CD14-positive monocyte (primary cell): ENCODE measurements at regions not wholly inside any gene's neighbourhood (a gene's known extent, or its start where the extent isn't known, plus 50 kb on each side); places are given as distances from the start of the nearest gene placed in this dataset.

Source experiments
- DNase-seq, 3 donors: peaks; one replicate each; pipeline ENCODE4 v3.0.0-alpha.2; 2011 to 2022
- H2AFZ ChIP-seq: 2 replicates; pipeline ENCODE4 v1.6.0; 2012; ENCODE audit warnings: mild to moderate bottlenecking, low read depth, low read length, inconsistent platforms; ENCODE audit not compliant: insufficient read depth, poor library complexity, severe bottlenecking
- H3K27ac ChIP-seq, 2 donors: 1 replicate in 1 of 2; 2 replicates in 1 of 2; pipeline ENCODE4 v1.5.1; 2012 to 2013; ENCODE audit warnings: low read length in 2 of 2, control low read depth in 1 of 2, inconsistent platforms in 1 of 2, low read depth in 1 of 2, mild to moderate bottlenecking in 1 of 2
- H3K27me3 ChIP-seq, 2 donors: one replicate each; pipeline versions ENCODE4 v1.6.0 to v1.6.1; 2011 to 2013; ENCODE audit warnings: low read length in 2 of 2; ENCODE audit not compliant: control insufficient read depth in 2 of 2, insufficient read depth in 2 of 2
- H3K36me3 ChIP-seq, 2 donors: replicated peaks in 1 of 2; 1 replicate in 1 of 2; 2 replicates in 1 of 2; pipeline versions ENCODE4 v1.5.1 to v1.6.1; 2012 to 2013; ENCODE audit warnings: low read length in 2 of 2, control low read depth in 1 of 2, inconsistent platforms in 1 of 2, mild to moderate bottlenecking in 1 of 2; ENCODE audit not compliant: insufficient read depth in 2 of 2, control insufficient read depth in 1 of 2
- H3K4me1 ChIP-seq, 2 donors: 1 replicate in 1 of 2; 2 replicates in 1 of 2; pipeline versions ENCODE4 v1.5.1 to v1.6.1; 2012 to 2013; ENCODE audit warnings: low read length in 2 of 2, control low read depth in 1 of 2, inconsistent platforms in 1 of 2, mild to moderate bottlenecking in 1 of 2, moderate library complexity in 1 of 2; ENCODE audit not compliant: insufficient read depth in 2 of 2, control insufficient read depth in 1 of 2
- H3K4me2 ChIP-seq: replicated peaks from 2 replicates; pipeline ENCODE3; 2012; ENCODE audit warnings: low read length, moderate library complexity, mild to moderate bottlenecking; ENCODE audit not compliant: poor library complexity, severe bottlenecking; ENCODE audit errors: extremely low read depth
- H3K4me3 ChIP-seq, 3 experiments: fragments of 200-600 bp in 1 of 3; sonication (generic) in 1 of 3; replicated peaks in 1 of 3; 1 replicate in 2 of 3; 2 replicates in 1 of 3; pipeline ENCODE4 v1.5.1; 2011 to 2013; ENCODE audit warnings: low read length in 3 of 3, mild to moderate bottlenecking in 3 of 3, control low read depth in 2 of 3, low read depth in 2 of 3, inconsistent platforms in 1 of 3, moderate library complexity in 1 of 3
- H3K79me2 ChIP-seq: 2 replicates; pipeline ENCODE4 v1.6.0; 2012; ENCODE audit warnings: mild to moderate bottlenecking, control low read depth, inconsistent platforms, low read length, moderate library complexity; ENCODE audit not compliant: insufficient read depth
- H3K9ac ChIP-seq: 2 replicates; pipeline ENCODE4 v1.6.0; 2017; ENCODE audit warnings: low read length, mild to moderate bottlenecking; ENCODE audit not compliant: insufficient read depth, poor library complexity, severe bottlenecking
- H3K9me3 ChIP-seq, 2 donors: replicated peaks in 1 of 2; 1 replicate in 1 of 2; 2 replicates in 1 of 2; pipeline versions ENCODE4 v1.5.1 to v1.6.1; 2012 to 2013; ENCODE audit warnings: low read length in 2 of 2, control low read depth in 1 of 2; ENCODE audit not compliant: control insufficient read depth in 1 of 2, insufficient read depth in 1 of 2
- H4K20me1 ChIP-seq: 2 replicates; pipeline ENCODE4 v1.6.0; 2012; ENCODE audit warnings: mild to moderate bottlenecking, low read length, control low read depth, moderate library complexity; ENCODE audit not compliant: insufficient read depth
- H3K27ac Mint-ChIP-seq, 7 donors: one replicate each; pipeline ENCODE4 v1.8.0; 2020; ENCODE audit warnings: mild to moderate bottlenecking in 7 of 7, mixed read lengths in 7 of 7, moderate library complexity in 6 of 7, inconsistent platforms in 2 of 7
- H3K27me3 Mint-ChIP-seq, 3 donors: one replicate each; pipeline ENCODE4 v1.8.0; 2021 to 2022; ENCODE audit warnings: low read depth in 3 of 3, mild to moderate bottlenecking in 3 of 3, mixed read lengths in 3 of 3, moderate library complexity in 3 of 3, inconsistent platforms in 1 of 3
- H3K36me3 Mint-ChIP-seq, 2 donors: one replicate each; pipeline ENCODE4 v1.8.0; 2020; ENCODE audit warnings: mixed read lengths in 2 of 2, inconsistent platforms in 1 of 2, mild to moderate bottlenecking in 1 of 2
- H3K4me1 Mint-ChIP-seq: one replicate; pipeline ENCODE4 v1.8.0; 2020; ENCODE audit warnings: mild to moderate bottlenecking, mixed read lengths
- H3K4me3 Mint-ChIP-seq, 2 donors: one replicate each; pipeline ENCODE4 v1.8.0; 2020; ENCODE audit warnings: mild to moderate bottlenecking in 2 of 2, mixed read lengths in 2 of 2, moderate library complexity in 1 of 2
- H3K9me3 Mint-ChIP-seq, 7 donors: one replicate each; pipeline ENCODE4 v1.8.0; 2020 to 2022; ENCODE audit warnings: mixed read lengths in 7 of 7, mild to moderate bottlenecking in 6 of 7, moderate library complexity in 6 of 7, inconsistent platforms in 2 of 7
- WGBS: methylation state at CpG from one replicate; pipeline ENCODE4 v1.1.5; 2013; ENCODE audit warnings: missing lambda C conversion rate; ENCODE audit not compliant: insufficient coverage; 5-methylcytosine and 5-hydroxymethylcytosine counted together
- intact Hi-C, 2 donors: fragments of 100-400 bp; cut with micrococcal nuclease; formaldehyde crosslinking; loops; one replicate each; pipeline versions ENCODE4 v1.15.0 to v1.15.1; 2023
- TF ChIP-seq, protein P1 (sequence below): fragments of 200-600 bp; IDR thresholded peaks from one replicate; pipeline ENCODE4 v1.8.0; 2022; ENCODE audit warnings: antibody characterized with exemption, mild to moderate bottlenecking

DNA sequence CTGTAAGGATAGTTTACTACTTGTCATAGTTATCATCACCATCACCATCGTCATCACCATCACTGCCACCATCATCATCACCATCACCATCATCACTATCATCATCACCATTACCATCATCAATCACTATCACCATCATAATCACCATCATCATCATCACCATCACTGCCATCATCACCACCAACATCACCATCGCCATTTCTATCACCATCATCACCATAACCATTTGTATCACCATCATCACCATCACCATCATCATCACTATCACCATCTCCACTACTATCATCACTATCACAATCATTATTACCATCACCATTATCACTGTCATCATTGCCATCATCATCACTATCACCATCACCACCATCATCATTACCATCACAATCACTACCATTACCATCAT lies 655.5 kb upstream of the DEFB115 start:
- DNase-seq = no peak
- 78% methylated on average over 2 of the region's 2 CpGs for WGBS
- H3K4me3 Mint-ChIP-seq = no peak overlapping the region
- Histone ChIP-seq H3K9me3 (peaks cover 49 to 71% of the 10 kb centered on the region in 2 donors), H3K36me3 (no peaks in the 10 kb centered on the region), H2AFZ (no peak overlapping the region), H3K4me2 (no peak overlapping the region), H3K9ac (no peak overlapping the region), H3K27ac (no peak overlapping the region), H3K4me1 (no peaks in the 10 kb centered on the region), H3K4me3 (no peak overlapping the region), H4K20me1 (no peaks in the 10 kb centered on the region), H3K79me2 (no peaks in the 10 kb centered on the region), H3K27me3 (no peaks in the 10 kb centered on the region)
- peaks cover 5 to 41% (median 19%) of the 10 kb centered on the region in 7 donors for H3K9me3 Mint-ChIP-seq
- no peak overlapping the region for H3K27ac Mint-ChIP-seq
- intact Hi-C loops = no loop called here
- no peaks in the 10 kb centered on the region for H3K36me3 Mint-ChIP-seq
- no peaks in the 10 kb centered on the region for H3K4me1 Mint-ChIP-seq
- H3K27me3 Mint-ChIP-seq = peaks cover 0 to 1% (median 0%) of the 10 kb centered on the region in 3 donors
- TF ChIP-seq, protein P1, sequence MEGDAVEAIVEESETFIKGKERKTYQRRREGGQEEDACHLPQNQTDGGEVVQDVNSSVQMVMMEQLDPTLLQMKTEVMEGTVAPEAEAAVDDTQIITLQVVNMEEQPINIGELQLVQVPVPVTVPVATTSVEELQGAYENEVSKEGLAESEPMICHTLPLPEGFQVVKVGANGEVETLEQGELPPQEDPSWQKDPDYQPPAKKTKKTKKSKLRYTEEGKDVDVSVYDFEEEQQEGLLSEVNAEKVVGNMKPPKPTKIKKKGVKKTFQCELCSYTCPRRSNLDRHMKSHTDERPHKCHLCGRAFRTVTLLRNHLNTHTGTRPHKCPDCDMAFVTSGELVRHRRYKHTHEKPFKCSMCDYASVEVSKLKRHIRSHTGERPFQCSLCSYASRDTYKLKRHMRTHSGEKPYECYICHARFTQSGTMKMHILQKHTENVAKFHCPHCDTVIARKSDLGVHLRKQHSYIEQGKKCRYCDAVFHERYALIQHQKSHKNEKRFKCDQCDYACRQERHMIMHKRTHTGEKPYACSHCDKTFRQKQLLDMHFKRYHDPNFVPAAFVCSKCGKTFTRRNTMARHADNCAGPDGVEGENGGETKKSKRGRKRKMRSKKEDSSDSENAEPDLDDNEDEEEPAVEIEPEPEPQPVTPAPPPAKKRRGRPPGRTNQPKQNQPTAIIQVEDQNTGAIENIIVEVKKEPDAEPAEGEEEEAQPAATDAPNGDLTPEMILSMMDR = no peak

DNA sequence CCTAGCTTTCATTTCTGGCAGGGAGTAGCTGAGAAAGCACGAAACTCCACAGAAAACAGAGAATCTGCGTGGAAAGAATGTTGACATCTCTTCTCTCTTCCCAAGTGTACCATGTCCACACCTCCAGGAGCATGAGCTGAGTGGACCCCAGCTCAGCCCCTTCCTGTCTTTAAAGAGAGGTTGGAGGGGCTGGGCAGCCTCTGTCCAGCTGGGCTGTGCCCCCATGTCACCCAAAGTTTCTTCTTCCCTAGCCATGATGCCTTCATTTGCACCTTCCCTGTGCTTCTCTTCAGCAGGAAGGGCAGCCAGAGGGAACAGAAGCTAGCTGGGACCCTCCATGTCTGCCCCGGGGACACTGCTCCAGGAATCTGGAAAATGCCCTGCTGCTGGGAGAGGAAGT lies 655.0 kb upstream of the DEFB115 start:
- no peak overlapping the region for H3K27ac Mint-ChIP-seq
- no peaks in the 10 kb centered on the region for H4K20me1 ChIP-seq
- H3K27me3 ChIP-seq = no peaks in the 10 kb centered on the region
- peaks cover 5 to 45% (median 16%) of the 10 kb centered on the region in 7 donors for H3K9me3 Mint-ChIP-seq
- H3K9ac ChIP-seq = no peak overlapping the region
- peaks cover 45 to 73% of the 10 kb centered on the region in 2 donors for H3K9me3 ChIP-seq
- H3K27me3 Mint-ChIP-seq = peaks cover 0 to 1% (median 0%) of the 10 kb centered on the region in 3 donors
- H3K4me1 ChIP-seq = no peaks in the 10 kb centered on the region
- no peak overlapping the region for H3K4me3 ChIP-seq
- no peak for DNase-seq
- H3K27ac ChIP-seq = no peak overlapping the region
- TF ChIP-seq, protein P1 = no peak
- H3K4me1 Mint-ChIP-seq = no peaks in the 10 kb centered on the region
- no peaks in the 10 kb centered on the region for H3K36me3 Mint-ChIP-seq
- intact Hi-C loops = no loop called here
- H2AFZ ChIP-seq = no peak overlapping the region
- H3K4me2 ChIP-seq = no peak overlapping the region
- no peaks in the 10 kb centered on the region for H3K79me2 ChIP-seq
- H3K4me3 Mint-ChIP-seq = no peak overlapping the region
- WGBS = 75% methylated on average over 2 of the region's 3 CpGs
- H3K36me3 ChIP-seq = no peaks in the 10 kb centered on the region
